SKM-1 (cell line): ENCODE measurements at regions not wholly inside any gene's neighbourhood (a gene's known extent, or its start where the extent isn't known, plus 50 kb on each side); places are given as distances from the start of the nearest gene placed in this dataset.
A peak's percentile ranks its signal among the peaks of the same experiment; 100 is the strongest.

Source experiments
- DNase-seq: peaks from one replicate; lab custom pipeline; 2025; ENCODE audit not compliant: unreplicated experiment; lab: John Stamatoyannopoulos, UW

GRCh38 chr3:124234852-124235252 lies 242.9 kb upstream of the ROPN1 start:
- no peak for DNase-seq

GRCh38 chr3:124235446-124235845 lies 243.5 kb upstream of the ROPN1 start:
- no peak for DNase-seq

GRCh38 chr3:124243177-124243859 lies 251.4 kb upstream of the ROPN1 start:
- DNase-seq, result no peak

- DNase-seq, result no peak
Measured at GRCh38 chr3:124246376-124246775, 254.5 kb upstream of the ROPN1 start.

- DNase-seq, result peak; percentile 6
Measured at GRCh38 chr3:124246949-124247348, 255.0 kb upstream of the ROPN1 start.

GRCh38 chr3:124248471-124249028 lies 256.6 kb upstream of the ROPN1 start:
- DNase-seq, result no peak

- no peak for DNase-seq
Measured at GRCh38 chr3:124249038-124249437, 257.1 kb upstream of the ROPN1 start.

- no peak for DNase-seq
Measured at GRCh38 chr3:124250053-124250452, 258.1 kb upstream of the ROPN1 start.

- DNase-seq, result no peak
Measured at GRCh38 chr3:124256156-124256555, 264.2 kb upstream of the ROPN1 start.

GRCh38 chr3:124256599-124256998 lies 264.7 kb upstream of the ROPN1 start:
- DNase-seq, result no peak

- no peak for DNase-seq
Measured at GRCh38 chr3:124257336-124257864, 265.5 kb upstream of the ROPN1 start.

GRCh38 chr3:124258057-124258500 lies 266.2 kb upstream of the ROPN1 start:
- DNase-seq, result no peak

- DNase-seq, result no peak
Measured at GRCh38 chr3:124260206-124260915, 268.4 kb upstream of the ROPN1 start.

GRCh38 chr3:124261306-124261705 lies 269.4 kb upstream of the ROPN1 start:
- DNase-seq, result no peak

- DNase-seq, result no peak
Measured at GRCh38 chr3:124263168-124263567, 271.2 kb upstream of the ROPN1 start.

GRCh38 chr3:124264346-124264745 lies 272.4 kb upstream of the ROPN1 start:
- DNase-seq, result no peak

GRCh38 chr3:124266487-124266886 lies 274.6 kb upstream of the ROPN1 start:
- DNase-seq, result no peak

- DNase-seq, result no peak
Measured at GRCh38 chr3:124267406-124267805, 275.5 kb upstream of the ROPN1 start.

- no peak for DNase-seq
Measured at GRCh38 chr3:124268355-124268754, 276.4 kb upstream of the ROPN1 start.

GRCh38 chr3:124269619-124270018 lies 277.7 kb upstream of the ROPN1 start:
- no peak for DNase-seq

GRCh38 chr3:124272605-124273151 lies 280.8 kb upstream of the ROPN1 start:
- no peak for DNase-seq

- DNase-seq, result no peak
Measured at GRCh38 chr3:124273651-124274050, 281.7 kb upstream of the ROPN1 start.
